ENCODE measurements at regions not wholly inside any gene's neighbourhood (a gene's known extent, or its start where the extent isn't known, plus 50 kb on each side); places are given as distances from the start of the nearest gene placed in this dataset.

DNA sequence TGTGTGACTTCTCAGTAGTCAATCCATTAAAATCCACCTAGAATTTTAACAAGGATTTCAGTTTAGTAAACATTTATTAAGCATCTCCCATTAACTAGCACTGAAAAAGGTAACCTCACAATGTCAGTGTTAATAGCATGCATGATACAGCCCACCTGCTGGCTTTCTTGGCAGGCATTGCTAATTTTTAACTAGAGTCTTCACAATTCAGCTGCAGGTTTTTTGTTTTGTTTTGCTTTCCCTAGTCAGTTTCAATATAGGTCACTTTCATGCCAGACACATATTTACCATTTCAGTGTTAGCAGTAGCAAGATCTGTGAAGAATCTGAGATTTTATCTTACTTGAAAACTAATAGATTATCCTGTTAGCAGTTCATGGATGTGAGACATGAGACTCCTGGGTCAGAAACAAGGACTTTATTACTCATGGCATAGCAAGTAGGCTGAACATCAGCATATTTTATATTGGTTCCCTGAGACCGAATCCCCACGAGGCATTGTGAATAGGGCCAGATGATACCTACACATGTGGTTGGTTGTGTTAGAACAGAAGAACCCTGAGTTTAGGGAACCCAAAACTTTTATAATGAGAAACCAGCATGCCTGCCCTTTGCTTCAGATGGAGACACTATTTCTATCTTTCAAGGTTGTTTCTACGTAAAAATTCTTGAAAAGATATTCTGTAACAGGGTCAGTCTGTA is 198.0 kb upstream of the HTR2A start:
- TF ChIP-seq EZH2 (IDR thresholded peaks at IDR 0.05; ENCODE audit: borderline replicate concordance) (no peak), EZH2phosphoT487 (IDR thresholded peaks at IDR 0.05; ENCODE audit: low read depth, severe bottlenecking, unreplicated experiment) (no peak)
- TF ChIP-seq, protein P1, sequence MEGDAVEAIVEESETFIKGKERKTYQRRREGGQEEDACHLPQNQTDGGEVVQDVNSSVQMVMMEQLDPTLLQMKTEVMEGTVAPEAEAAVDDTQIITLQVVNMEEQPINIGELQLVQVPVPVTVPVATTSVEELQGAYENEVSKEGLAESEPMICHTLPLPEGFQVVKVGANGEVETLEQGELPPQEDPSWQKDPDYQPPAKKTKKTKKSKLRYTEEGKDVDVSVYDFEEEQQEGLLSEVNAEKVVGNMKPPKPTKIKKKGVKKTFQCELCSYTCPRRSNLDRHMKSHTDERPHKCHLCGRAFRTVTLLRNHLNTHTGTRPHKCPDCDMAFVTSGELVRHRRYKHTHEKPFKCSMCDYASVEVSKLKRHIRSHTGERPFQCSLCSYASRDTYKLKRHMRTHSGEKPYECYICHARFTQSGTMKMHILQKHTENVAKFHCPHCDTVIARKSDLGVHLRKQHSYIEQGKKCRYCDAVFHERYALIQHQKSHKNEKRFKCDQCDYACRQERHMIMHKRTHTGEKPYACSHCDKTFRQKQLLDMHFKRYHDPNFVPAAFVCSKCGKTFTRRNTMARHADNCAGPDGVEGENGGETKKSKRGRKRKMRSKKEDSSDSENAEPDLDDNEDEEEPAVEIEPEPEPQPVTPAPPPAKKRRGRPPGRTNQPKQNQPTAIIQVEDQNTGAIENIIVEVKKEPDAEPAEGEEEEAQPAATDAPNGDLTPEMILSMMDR (IDR thresholded peaks at IDR 0.05; ENCODE audit: poor library complexity), result no peak

All from hepatocyte (in vitro differentiated cells).